HG03135 (cell line): ENCODE measurements at regions not wholly inside any gene's neighbourhood (a gene's known extent, or its start where the extent isn't known, plus 50 kb on each side); places are given as distances from the start of the nearest gene placed in this dataset.
"Not testable (repeated sequence)": the region's sequence is repeated elsewhere in the genome, so short reads cannot be mapped to it uniquely, and the experiment has no call there.

ENCODE experiments used
- ATAC-seq: cut with Tn5 transposase; IDR thresholded peaks from one replicate; pipeline ENCODE4 v1.9.1; 2021; ENCODE audit warnings: mild to moderate bottlenecking, moderate library complexity; ENCODE audit not compliant: unreplicated experiment

- ATAC-seq = no peak
Measured at GRCh38 chr13:69108486-69108885, 999.1 kb upstream of the ATXN8OS start.

GRCh38 chr13:69107436-69107835, 1000.2 kb upstream of the ATXN8OS start:
- no peak for ATAC-seq

- no peak for ATAC-seq
Measured at GRCh38 chr13:69101841-69102240, 1005.8 kb upstream of the ATXN8OS start.

GRCh38 chr13:69094485-69094884, 1013.1 kb upstream of the ATXN8OS start:
- ATAC-seq = no peak

GRCh38 chr13:69092615-69093322, 1014.9 kb upstream of the ATXN8OS start:
- no peak for ATAC-seq

GRCh38 chr13:69077267-69077666, 1030.4 kb upstream of the ATXN8OS start:
- no peak for ATAC-seq

GRCh38 chr13:69069554-69070133, 1038.0 kb upstream of the ATXN8OS start:
- no peak for ATAC-seq

- ATAC-seq = no peak
Measured at GRCh38 chr13:69050696-69051095, 1056.9 kb upstream of the ATXN8OS start.

GRCh38 chr13:69044629-69045028, 1063.0 kb upstream of the ATXN8OS start:
- ATAC-seq = no peak

- ATAC-seq = no peak
Measured at GRCh38 chr13:69040898-69041297, 1066.7 kb upstream of the ATXN8OS start.

- no peak for ATAC-seq
Measured at GRCh38 chr13:69035771-69036170, 1071.9 kb upstream of the ATXN8OS start.

GRCh38 chr13:69028936-69029335, 1078.7 kb upstream of the ATXN8OS start:
- ATAC-seq = no peak

- no peak for ATAC-seq
Measured at GRCh38 chr13:69020120-69020519, 1087.5 kb upstream of the ATXN8OS start.

GRCh38 chr13:69018173-69018572, 1089.5 kb upstream of the ATXN8OS start:
- ATAC-seq = not testable (repeated sequence)

- no peak for ATAC-seq
Measured at GRCh38 chr13:69010789-69011188, 1096.8 kb upstream of the ATXN8OS start.

- ATAC-seq = no peak
Measured at GRCh38 chr13:69008499-69008898, 1099.1 kb upstream of the ATXN8OS start.

- ATAC-seq = no peak
Measured at GRCh38 chr13:68998056-68998455, 1109.6 kb upstream of the ATXN8OS start.

- no peak for ATAC-seq
Measured at GRCh38 chr13:68996668-68997025, 1111.0 kb upstream of the ATXN8OS start.

GRCh38 chr13:68995972-68996667, 1111.5 kb upstream of the ATXN8OS start:
- no peak for ATAC-seq

GRCh38 chr13:68993154-68993553, 1114.5 kb upstream of the ATXN8OS start:
- ATAC-seq = no peak

- no peak for ATAC-seq
Measured at GRCh38 chr13:68988176-68988575, 1119.5 kb upstream of the ATXN8OS start.

- ATAC-seq = no peak
Measured at GRCh38 chr13:68987585-68987984, 1120.0 kb upstream of the ATXN8OS start.
